ENCODE measurements at regions not wholly inside any gene's neighbourhood (a gene's known extent, or its start where the extent isn't known, plus 50 kb on each side); places are given as distances from the start of the nearest gene placed in this dataset.
"Not testable (repeated sequence)": the region's sequence is repeated elsewhere in the genome, so short reads cannot be mapped to it uniquely, and the experiment has no call there.

GRCh38 chr2:49753344-49753985 lies 599.1 kb upstream of the FSHR start:
- intact Hi-C loops (cut with DNase I) = loop anchor here (5.0 kb wide), 1 partner anchor 39 kb away; no protein-coding TSS in a partner anchor
- H3K36me3 ChIP-seq = no peaks in the 10 kb centered on the region
- no peaks in the 10 kb centered on the region for H3K4me1 ChIP-seq
- no peaks in the 10 kb centered on the region for H3K27me3 ChIP-seq
- 74% methylated on average over 8 of the region's 8 CpGs for WGBS
- H3K9me3 ChIP-seq = no peaks in the 10 kb centered on the region
- H3K27ac ChIP-seq (replicated peaks in 1 of 4) = no peak overlapping the region
- no peak overlapping the region for H3K4me3 ChIP-seq
- no peak for DNase-seq (ENCODE audit: extremely low spot score)
- TF ChIP-seq EP300 (IDR thresholded peaks at IDR 0.05) (no peak), POLR2AphosphoS5 (IDR thresholded peaks at IDR 0.05) (no peak), CTCF (IDR thresholded peaks at IDR 0.05) (no peak), POLR2A (IDR thresholded peaks at IDR 0.05; ENCODE audit: low read depth) (no peak)

GRCh38 chr2:49737606-49738005 lies 583.3 kb upstream of the FSHR start:
- Histone ChIP-seq H3K27ac (replicated peaks in 1 of 4) (no peak overlapping the region), H3K27me3 (no peaks in the 10 kb centered on the region), H3K4me3 (no peak overlapping the region), H3K9me3 (no peaks in the 10 kb centered on the region), H3K36me3 (no peaks in the 10 kb centered on the region), H3K4me1 (peaks cover 0 to under 1% (median 0%) of the 10 kb centered on the region in 4 donors)
- no peak for DNase-seq (ENCODE audit: extremely low spot score)
- no peak for TF ChIP-seq POLR2AphosphoS5 (IDR thresholded peaks at IDR 0.05)
- TF ChIP-seq CTCF (IDR thresholded peaks at IDR 0.05) = no peak
- no peak for TF ChIP-seq POLR2A (IDR thresholded peaks at IDR 0.05; ENCODE audit: low read depth)
- TF ChIP-seq EP300 (IDR thresholded peaks at IDR 0.05) = no peak
- 84% methylated on average over 2 of the region's 2 CpGs for WGBS
- intact Hi-C loops (cut with DNase I) = no loop called here

- WGBS = 88% methylated on average over 4 of the region's 4 CpGs
- intact Hi-C loops (cut with DNase I); DNase-seq (ENCODE audit: extremely low spot score): not testable (repeated sequence)
Observed at GRCh38 chr2:49732924-49733323, 578.6 kb upstream of the FSHR start.

GRCh38 chr2:49719241-49719640 lies 564.9 kb upstream of the FSHR start:
- Histone ChIP-seq H3K9me3 (no peaks in the 10 kb centered on the region), H3K27me3 (no peaks in the 10 kb centered on the region), H3K27ac (replicated peaks in 1 of 4) (no peak overlapping the region), H3K4me3 (no peak overlapping the region), H3K36me3 (no peaks in the 10 kb centered on the region), H3K4me1 (no peaks in the 10 kb centered on the region)
- no peak for TF ChIP-seq POLR2AphosphoS5 (IDR thresholded peaks at IDR 0.05)
- TF ChIP-seq EP300 (IDR thresholded peaks at IDR 0.05) = no peak
- TF ChIP-seq POLR2A (IDR thresholded peaks at IDR 0.05; ENCODE audit: low read depth) = no peak
- TF ChIP-seq CTCF (IDR thresholded peaks at IDR 0.05) = no peak
- intact Hi-C loops (cut with DNase I) = no loop called here
- DNase-seq (ENCODE audit: extremely low spot score) = no peak

More at GRCh38 chr2:49732924-49733323, 578.6 kb upstream of the FSHR start:
- H3K4me3 ChIP-seq; H3K36me3 ChIP-seq; H3K9me3 ChIP-seq; H3K4me1 ChIP-seq; H3K27ac ChIP-seq (replicated peaks in 1 of 4); H3K27me3 ChIP-seq: not testable (repeated sequence)

GRCh38 chr2:49715597-49715996 lies 561.3 kb upstream of the FSHR start:
- Histone ChIP-seq H3K27me3 (no peaks in the 10 kb centered on the region), H3K27ac (replicated peaks in 1 of 4) (no peak overlapping the region), H3K4me3 (no peak overlapping the region), H3K36me3 (no peaks in the 10 kb centered on the region), H3K9me3 (no peaks in the 10 kb centered on the region), H3K4me1 (peaks cover 0 to 9% (median 0%) of the 10 kb centered on the region in 4 donors)
- no peak for DNase-seq (ENCODE audit: extremely low spot score)
- 93% methylated on average over 4 of the region's 4 CpGs for WGBS
- intact Hi-C loops (cut with DNase I) = no loop called here
- TF ChIP-seq EP300 (IDR thresholded peaks at IDR 0.05) (no peak), POLR2A (IDR thresholded peaks at IDR 0.05; ENCODE audit: low read depth) (no peak), CTCF (IDR thresholded peaks at IDR 0.05) (no peak), POLR2AphosphoS5 (IDR thresholded peaks at IDR 0.05) (no peak)

All from esophagus muscularis mucosa (tissue), 4 donors.